GM10847 (cell line): ENCODE measurements at regions not wholly inside any gene's neighbourhood (a gene's known extent, or its start where the extent isn't known, plus 50 kb on each side); places are given as distances from the start of the nearest gene placed in this dataset.
A peak's percentile ranks its signal among the peaks of the same experiment; 100 is the strongest.

Experiments used
- POLR2A ChIP-seq: IDR thresholded peaks from 2 replicates; pipeline ENCODE4 v1.6.1; 2011; ENCODE audit not compliant: insufficient read length; ENCODE audit errors: extremely low read depth

GRCh38 chr4:56757821-56758411, 63.6 kb downstream of the SPINK2 start:
- TF ChIP-seq POLR2A, result peak; percentile 26

DNA sequence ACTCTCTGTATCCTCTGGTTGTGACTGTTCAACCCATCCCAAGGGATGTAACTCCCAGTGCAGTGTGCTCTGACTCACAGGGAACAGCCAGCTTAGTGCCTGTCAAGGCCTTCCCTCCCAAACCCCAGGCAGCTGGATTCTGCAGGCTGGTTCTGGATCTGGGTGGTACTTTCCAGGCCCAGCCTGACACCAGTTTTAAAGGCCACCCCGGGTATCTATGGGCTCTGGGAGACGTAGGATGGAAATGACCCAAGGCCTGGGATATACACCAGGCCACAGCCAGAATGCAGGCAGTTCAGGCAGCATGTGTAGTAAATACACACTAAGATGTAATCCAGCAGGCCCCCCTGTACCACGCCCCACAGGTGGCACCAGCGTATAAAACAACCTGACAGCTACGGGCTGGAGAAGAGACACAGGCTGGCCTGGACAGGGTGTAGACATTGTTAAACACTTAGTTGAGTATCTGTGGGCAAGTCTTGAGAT, 64.2 kb downstream of the SPINK2 start:
- no peak for TF ChIP-seq POLR2A

GRCh38 chr4:56755901-56756300, 65.6 kb downstream of the SPINK2 start:
- TF ChIP-seq POLR2A, result no peak

DNA sequence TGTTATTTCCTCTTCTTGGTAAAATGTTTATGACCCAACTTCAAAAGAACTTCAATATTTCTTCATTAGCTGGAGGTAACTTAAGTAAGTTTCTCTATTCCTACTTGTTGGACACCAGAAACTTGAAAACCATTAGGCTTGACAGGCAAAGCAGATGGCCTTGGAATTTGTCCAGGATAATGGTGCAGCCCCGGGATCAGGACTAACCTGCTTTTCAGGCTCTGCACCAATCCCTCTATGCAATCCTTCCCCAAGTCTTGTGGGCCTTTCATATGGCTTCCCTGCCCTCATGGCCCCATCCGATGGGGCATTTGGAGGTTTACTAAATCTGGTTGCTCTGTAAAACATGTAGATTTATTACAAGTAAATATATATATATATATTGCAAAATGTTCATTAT, 68.5 kb downstream of the SPINK2 start:
- no peak for TF ChIP-seq POLR2A

DNA sequence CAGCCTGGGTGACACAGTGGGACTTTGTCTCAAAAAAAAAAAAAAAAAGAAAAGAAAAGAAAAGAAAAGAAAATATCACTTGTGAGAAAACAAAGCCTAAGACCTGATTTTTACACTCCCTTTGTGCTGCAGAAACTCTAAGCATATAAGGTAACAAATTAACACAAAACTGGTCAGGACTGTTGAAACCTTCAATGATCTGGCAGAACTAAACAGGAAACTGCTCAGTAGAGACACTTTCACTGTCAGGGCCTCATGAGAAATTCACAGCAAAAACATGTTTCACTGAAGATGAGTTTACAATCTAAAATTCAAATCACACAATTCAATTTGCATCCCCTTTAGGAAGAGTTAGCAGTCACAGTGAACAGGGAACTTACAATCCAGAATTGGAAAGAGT, 69.1 kb upstream of the HOPX start:
- TF ChIP-seq POLR2A, result no peak

- TF ChIP-seq POLR2A, result no peak
Observed at GRCh38 chr4:56748271-56748670, 67.2 kb upstream of the HOPX start.

DNA sequence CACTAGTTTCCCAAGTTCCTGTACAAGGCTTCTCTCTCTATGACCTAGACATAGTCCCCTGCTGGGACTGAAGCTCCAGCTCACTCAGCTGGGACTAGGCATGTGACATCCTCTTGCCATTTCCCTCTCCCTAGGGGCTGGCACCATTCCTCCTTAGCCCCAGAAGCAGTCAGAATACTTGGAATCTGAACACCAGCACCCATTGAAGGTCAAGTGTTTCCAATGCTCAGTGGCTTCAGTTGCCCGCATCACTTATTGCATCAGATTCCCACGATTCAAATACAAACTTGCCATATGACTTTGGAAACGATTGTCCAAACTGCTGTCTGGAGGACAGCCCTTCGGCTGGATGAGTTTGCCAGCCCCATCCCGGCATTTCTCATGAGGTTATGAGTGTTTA, 65.5 kb upstream of the HOPX start:
- TF ChIP-seq POLR2A, result no peak

DNA sequence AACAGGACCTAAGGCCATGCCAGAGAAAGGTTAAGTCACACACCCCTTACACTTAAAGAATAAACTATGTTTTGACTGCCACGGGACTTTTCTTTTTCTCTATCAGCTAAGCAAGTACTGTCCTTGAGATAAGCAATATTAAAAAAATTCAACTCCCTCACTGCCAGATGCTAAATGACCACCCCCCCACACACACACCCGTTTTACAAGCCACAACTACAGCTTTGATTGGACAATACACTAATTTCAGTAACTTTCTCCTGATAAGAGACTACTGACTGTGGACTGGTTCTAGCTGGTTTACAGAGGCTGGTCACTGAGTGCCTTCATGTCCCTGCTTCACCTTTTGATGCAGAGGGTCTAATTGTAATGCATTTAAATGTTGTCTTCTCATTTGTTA, 63.9 kb upstream of the HOPX start:
- TF ChIP-seq POLR2A, result no peak

- TF ChIP-seq POLR2A, result no peak
Observed at GRCh38 chr4:56744030-56744429, 62.9 kb upstream of the HOPX start.

GRCh38 chr4:56743550-56743949, 62.5 kb upstream of the HOPX start:
- no peak for TF ChIP-seq POLR2A

DNA sequence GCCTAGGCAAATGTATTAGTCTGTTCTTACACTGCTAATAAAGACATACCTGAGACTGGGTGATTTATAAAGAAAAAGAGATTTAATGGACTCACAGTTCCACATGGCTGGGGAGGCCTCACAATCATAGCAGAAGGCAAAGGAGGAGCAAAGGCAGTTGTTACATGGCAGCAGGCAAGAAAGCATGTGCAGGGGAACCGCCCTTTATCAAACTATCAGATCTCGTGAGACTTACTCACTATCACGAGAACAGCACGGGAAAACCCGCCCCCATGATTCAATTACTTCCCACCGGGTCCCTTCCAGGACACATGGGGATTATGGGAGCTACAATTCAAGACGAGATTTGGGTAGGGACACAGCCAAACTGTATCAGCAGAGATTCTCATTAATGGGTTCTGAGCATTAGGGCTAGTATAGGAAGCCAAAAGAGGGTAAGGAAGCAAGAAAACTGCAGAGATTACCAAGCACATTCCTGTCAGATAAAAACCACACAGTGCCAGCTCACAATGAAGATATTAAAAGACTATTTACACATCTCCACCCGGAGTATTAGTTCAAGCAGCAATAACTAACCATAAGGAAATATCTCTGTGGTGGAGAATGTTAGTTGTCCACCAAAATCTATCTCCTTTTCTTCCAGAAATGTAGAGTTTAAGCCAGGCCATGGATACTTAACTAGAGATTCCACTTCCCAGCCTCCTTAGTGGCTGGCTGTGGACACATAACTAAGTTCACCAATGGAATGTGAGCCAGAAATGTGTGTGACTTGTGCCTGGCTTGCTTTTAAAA, 61.2 kb upstream of the HOPX start:
- no peak for TF ChIP-seq POLR2A

DNA sequence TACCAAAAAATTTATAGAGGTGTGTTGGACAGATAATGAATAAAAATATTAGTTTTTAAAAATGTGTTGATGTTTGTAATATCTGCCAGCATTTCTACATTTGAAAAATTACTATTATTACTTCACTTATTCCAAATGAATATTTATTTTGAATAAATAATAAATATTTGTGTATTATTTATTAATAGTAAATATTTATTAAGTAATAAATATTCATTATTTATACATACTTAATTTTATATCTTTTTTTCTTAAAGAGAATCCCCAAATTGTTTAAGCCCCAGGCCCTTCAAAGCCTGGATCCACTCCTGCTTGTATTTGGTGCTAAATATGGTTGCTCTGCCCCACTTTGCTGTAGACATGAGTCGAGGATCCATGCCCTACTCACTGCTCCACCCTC, 60.5 kb upstream of the HOPX start:
- TF ChIP-seq POLR2A, result no peak

- no peak for TF ChIP-seq POLR2A
Observed at GRCh38 chr4:56739066-56739777, 58.1 kb upstream of the HOPX start.

GRCh38 chr4:56737666-56738065, 56.6 kb upstream of the HOPX start:
- TF ChIP-seq POLR2A, result no peak

GRCh38 chr4:56733352-56733751, 52.3 kb upstream of the HOPX start:
- TF ChIP-seq POLR2A, result no peak

DNA sequence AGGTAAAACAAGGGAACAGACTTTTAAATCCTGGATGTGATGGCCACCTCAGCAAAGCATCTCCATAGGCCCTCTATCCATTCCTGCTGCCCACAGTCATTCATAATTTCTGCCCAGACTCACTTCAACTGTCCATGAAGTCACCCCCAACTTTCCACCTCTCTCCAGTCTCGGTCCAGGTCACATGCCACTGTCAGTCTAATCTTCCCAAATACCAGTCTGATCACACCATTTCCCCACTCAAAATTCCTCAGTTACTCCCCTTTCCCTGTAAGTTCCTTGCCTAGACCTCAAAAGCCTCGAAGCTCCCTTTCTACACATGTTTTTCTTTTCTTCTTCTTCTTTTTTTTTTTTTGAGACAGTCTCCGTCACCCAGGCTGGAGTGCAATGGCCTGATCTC, 51.2 kb upstream of the HOPX start:
- TF ChIP-seq POLR2A, result no peak
